ENCODE measurements at regions not wholly inside any gene's neighbourhood (a gene's known extent, or its start where the extent isn't known, plus 50 kb on each side); places are given as distances from the start of the nearest gene placed in this dataset.

DNA sequence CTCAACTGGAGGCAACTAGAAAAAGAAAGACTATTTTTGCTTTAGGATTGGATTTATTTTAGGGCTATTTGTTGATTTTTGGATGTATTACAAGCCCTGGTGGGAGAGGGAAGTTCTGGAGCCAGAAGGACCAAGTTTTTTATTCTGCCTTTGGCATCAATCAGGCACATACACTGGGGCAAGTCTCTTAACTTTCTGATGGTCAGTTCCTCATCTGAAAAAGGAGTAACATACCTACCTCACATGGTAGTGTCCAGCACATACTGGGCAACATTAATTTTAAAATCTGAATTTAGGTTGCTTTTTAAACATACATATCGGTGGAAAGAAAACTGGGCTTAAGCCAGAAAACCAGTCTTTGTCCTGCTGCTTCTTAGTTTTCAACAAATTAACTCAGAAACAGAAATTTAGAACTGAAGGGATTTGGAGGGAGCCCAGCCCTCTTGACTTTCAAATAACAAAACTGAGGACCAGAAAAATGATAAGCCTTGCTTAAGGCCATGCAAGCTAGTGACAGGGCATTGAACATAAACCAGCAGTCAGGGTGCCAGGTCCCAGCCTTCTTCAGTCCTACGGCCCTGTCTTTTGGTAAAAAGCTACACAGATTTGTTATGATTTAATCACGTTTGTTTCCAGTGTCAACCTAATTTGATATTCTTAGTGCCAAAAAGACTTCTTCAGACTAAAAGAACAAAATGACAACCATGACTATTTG is 90.2 kb upstream of the SLC38A2 start:
- DNase-seq, result no peak

GRCh38 chr12:46461907-46462640 is 89.5 kb upstream of the SLC38A2 start:
- DNase-seq, result no peak

DNA sequence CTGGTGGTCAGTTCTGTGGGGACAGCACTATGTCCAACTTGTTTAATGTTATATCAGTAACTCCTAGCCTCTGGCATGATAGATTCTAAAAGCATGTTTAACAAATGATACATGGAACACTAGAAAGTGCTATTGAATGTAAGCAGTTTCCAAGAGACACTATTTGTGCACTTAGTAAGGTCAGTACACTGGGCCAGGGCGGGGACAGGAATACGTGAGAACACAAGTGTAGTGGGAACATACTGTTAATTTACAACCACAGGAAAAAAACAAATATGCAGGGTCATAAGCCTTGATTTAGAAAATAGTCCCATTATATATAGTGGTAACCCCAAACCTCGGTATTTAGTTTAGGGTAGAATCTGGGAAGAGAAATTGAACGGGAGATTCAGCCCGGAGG is 88.9 kb upstream of the SLC38A2 start:
- DNase-seq, result no peak

DNA sequence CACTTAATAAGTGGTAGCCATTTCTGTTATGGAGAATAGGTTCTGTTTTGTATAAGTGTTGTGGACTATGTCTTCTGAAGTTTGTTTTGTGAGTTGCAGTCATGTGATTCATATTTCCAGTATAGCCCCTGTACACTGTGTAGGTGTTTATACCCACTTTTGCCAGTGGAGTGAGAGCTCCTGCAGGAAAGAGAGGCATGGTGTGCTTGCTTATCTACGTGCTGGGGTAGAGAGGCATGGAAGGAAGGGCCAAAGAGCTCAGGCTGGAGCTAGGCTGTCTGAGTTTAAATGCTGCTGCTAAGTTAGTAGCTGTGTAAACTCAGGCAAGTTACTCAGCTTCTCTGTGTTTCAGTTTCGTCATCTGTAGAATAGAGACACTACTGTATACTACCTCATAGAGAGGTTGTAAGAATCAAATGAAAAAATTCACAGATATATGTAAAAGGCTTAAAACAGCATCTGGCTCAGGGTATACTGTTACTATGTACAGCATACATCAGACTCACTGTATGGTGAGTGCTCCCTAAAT is 88.2 kb upstream of the SLC38A2 start:
- peak in 1 of 5 donors; percentile 57 for DNase-seq

DNA sequence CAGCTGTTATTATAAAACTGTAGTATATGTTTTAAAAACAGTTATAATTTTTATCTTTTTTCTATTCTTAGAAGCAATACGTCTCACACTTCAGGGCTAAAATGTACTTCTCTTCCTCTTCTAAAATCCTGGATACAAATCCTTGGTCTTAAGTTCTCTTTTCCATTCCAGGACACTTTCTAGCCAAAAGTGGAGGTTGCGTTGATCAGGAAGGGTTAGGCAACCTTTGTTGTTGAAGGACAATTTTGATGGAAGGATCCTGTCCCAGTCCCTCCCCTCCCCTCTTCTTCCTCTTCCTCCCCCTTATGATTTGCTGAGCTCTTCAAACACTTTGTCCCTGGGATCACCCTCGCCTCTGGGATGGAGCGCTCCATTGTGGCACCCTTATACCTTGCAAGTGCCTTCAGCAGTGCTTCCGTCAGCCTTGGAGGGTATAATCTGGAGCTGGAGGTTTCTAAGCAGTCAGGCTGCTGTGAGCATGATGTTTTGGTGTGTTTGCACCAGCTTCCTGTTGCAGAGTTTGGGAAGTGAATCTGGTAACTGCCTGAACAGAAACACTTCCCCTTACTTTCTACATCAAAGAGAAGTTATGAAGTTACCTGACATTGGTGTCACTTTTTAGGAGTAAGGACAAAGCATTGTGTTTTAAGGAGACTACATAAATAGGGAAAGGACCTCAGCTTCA is 87.4 kb upstream of the SLC38A2 start:
- DNase-seq, result peak in 1 of 5 donors; percentile 60

DNA sequence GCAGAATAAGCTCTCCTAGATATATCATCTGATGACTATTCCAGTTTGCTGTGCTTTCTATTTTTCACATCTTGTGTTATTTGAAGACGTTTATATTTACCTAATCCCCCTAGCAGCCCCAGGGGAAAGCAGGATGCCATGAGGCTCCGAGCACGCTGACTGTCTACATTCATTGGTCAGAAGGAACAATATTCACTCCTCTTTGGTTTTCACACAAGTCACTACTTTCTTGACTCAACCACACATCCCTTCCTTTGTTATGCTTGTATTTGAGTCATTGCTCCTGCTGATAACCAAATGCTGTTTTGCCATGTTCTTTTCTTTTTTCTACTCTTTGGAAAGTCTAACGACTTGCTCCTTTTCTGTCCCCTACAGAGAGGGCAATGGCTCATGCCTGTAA is 86.5 kb upstream of the SLC38A2 start:
- DNase-seq, result peak in 1 of 5 donors; percentile 83

DNA sequence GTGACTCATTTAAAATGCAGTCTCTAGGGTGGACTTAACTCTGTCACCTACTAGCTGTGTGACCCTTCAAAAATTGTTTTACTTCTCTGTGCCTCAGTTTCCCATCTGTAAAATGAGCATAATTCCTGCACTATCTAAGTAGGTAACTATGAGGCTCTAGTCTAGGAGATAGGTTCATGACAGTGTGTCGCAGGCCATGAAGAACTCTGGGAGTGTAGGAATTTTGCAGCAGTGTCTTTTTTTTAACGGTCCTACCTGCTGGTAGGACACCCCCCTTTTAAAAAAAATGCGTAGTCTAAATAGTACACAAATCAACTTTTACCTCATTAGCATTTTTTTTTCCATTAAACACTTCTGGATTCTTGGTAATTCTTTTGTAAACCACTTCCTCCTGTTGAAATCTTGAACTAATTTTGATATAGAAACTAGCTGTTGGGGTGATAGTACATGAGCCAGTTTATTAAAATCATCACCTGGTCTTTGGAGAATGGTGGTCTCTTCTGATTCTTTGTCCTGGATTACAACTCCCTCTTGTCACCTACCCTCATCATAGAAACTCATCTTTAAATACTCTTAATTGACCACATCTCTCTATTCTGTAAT is 86.0 kb upstream of the SLC38A2 start:
- peak in 1 of 5 donors; percentile 84 for DNase-seq

GRCh38 chr12:46457958-46458357 is 85.4 kb upstream of the SLC38A2 start:
- DNase-seq, result no peak

- no peak for DNase-seq
Measured at GRCh38 chr12:46456356-46457334, 84.1 kb upstream of the SLC38A2 start.

DNA sequence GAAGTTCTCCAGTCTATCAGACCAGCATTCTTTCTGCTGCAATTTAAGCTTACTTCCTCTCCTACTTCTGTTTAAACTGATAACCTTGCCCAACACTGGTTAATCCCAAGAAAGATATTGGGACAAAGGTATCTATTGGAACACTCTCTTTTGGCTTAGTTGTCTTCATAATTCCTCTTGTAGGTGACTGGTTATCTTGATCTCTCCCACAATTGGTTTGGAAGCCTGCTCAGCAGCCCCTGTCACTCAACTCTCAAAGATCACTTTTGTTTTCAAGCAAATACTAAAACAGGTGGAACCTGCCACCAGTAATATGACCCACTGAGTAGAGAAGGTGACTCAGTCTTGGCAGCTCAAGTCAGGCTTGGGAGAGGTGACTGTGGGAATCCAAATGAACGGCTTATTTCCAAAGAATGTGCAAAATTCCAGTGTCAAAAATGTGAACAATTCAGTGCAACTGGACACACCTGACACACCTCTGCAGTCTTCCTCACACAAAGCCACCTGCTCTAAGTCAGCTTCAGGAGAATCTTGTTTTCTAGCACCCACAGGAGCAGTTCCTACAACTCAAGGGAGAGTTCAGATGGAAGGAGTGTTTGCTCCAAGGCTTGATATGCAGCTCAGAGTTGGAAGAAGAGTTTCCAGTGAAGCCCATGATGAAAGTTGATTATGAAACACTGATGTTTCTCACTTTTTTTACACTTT is 83.2 kb upstream of the SLC38A2 start:
- DNase-seq, result no peak

GRCh38 chr12:46454981-46455380 is 82.4 kb upstream of the SLC38A2 start:
- DNase-seq, result peak in 1 of 5 donors; percentile 51

- no peak for DNase-seq
Measured at GRCh38 chr12:46453428-46453827, 80.9 kb upstream of the SLC38A2 start.

- DNase-seq, result no peak
Measured at GRCh38 chr12:46452776-46453175, 80.2 kb upstream of the SLC38A2 start.

DNA sequence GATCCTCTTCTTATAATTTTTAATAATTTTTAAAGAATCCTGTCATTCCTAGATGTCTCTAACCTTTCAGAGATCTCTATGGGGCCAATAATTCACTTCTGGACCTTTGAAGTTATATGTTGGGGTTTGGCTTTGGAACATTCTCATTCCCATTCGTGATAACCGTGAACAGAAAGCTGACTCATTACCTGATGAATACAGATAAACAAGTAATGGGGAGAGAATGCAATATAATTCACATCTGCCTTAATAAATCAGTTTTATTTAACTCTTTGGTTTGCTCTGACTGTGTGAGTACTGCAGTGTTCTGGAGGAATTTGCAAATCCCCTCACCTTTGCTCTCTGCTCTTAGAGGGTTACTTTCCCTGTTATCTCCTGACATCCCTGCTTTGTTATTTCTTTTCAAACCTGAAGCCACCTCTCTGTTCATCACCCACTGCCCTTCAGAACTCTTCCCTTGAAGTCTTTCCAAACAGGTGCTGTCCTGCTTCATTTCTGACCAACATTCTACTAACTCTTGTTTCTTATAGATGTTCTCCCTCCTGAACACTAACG is 79.6 kb upstream of the SLC38A2 start:
- no peak for DNase-seq

GRCh38 chr12:46451276-46452021 is 78.9 kb upstream of the SLC38A2 start:
- no peak for DNase-seq

GRCh38 chr12:46450279-46450748 is 77.7 kb upstream of the SLC38A2 start:
- DNase-seq, result no peak

- no peak for DNase-seq
Measured at GRCh38 chr12:46449856-46450255, 77.3 kb upstream of the SLC38A2 start.

DNA sequence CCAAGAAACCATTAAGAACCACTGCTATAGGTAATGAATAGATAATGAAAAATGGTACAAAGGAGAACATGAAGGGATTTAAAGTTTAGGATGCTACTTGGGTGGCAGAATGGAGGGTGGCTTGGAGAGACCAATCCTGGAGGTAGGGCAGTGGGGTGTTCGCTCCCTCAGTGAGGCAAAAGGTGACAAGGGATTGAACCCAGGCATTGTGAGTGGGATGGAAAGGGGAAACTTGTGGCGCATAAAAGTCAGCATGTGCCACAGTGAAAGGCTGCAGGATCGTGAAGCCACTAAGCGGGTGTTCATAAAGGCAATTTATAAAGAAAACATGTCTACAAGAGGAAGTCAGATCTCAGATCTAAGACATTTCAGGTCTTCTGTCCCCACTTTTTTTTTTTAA is 76.7 kb upstream of the SLC38A2 start:
- DNase-seq, result no peak

DNA sequence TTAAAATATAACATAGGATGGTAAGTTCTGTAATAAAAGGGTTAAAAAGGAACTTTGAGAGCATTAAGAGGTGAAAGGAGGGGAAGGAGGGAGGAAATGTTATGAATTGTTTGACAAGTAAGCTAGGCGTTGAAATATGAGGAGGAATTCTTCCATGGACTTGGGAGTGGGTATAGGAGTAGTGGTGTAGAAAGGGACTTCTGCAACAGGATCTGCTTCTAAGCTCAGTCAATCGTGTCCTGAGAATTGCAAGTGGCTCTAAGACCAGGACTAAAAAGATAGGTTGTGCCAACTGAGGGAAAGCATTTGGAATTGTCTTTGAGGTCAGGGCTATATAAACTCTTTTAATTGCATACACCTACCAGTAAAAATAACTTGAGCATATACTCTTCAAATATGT is 74.1 kb upstream of the SLC38A2 start:
- no peak for DNase-seq
